Activated gamma-delta T cell (primary cell): ENCODE measurements at regions not wholly inside any gene's neighbourhood (a gene's known extent, or its start where the extent isn't known, plus 50 kb on each side); places are given as distances from the start of the nearest gene placed in this dataset.
"Not testable (repeated sequence)": the region's sequence is repeated elsewhere in the genome, so short reads cannot be mapped to it uniquely, and the experiment has no call there.

Experiments used
- DNase-seq: peaks from one replicate; lab custom pipeline; 2025; lab: John Stamatoyannopoulos, UW

DNA sequence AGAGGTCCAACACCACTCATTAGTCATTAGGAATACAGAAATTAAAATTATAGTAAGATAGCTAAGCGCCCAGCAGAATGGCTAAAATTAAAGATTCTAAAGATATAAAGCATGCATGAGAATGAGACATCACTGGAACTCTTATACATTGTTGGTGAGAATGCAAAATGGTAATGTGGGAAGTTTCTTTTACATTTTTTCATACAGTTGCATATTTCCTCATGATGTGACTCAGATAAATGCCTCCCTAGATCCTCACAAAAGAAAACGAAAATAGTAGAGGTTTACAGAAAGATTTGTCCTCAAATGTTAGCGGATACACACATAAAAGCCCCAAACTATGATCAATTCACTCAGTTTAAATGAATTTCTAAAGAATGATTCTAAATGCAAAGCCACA lies 633.7 kb upstream of the GJE1 start:
- no peak for DNase-seq

DNA sequence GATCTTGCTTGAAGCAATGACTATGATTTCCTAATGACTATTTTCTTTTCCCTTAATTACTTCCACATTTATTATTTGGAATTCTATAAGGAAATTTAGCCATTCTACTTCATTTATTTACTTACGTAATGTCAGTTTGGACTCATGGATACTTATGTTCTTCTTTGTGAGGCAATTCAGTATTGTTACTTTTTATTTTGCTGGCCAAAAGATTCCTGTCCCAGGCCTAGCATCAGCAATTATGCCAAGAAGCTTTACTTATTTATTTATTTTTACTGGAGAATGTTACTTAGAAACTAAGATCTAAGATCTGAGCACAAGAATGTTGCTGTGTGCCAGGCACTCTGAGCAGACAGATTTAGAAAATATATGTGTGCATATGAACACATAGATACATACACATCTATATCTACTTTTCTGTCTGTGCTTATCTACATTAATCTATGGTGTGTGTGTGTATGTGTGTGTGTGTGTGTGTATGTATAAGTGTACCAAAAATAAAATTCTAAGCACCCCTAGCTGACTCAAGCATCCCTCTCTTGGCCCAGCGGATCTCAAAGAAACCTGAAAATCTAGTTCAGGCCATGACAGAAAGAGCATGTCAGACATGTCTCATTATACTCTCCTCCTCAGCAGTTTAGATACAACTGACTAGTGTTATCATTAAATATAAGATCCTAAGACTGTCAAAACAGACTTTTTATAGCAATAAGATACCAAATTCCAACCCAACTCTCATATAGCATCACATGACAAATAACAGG lies 640.0 kb upstream of the GJE1 start:
- no peak for DNase-seq

DNA sequence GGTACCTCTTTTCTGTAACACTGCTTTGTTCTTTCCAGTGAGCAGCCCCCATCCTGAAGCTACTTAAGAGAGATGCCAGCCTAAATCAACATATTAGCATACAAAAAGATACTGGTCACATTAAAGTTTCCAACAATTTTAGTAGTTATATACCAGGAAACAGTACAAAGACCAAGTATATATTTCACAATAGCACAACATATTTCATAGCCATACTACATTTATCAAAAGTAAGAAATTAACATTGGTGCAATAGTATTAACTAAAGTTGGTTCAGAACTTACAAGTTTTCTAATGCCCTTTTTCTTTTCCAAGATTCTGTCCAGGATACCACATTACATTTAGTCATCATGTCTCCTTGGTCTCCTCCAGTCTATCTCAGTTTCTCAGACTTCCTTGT lies 641.0 kb upstream of the GJE1 start:
- no peak for DNase-seq

DNA sequence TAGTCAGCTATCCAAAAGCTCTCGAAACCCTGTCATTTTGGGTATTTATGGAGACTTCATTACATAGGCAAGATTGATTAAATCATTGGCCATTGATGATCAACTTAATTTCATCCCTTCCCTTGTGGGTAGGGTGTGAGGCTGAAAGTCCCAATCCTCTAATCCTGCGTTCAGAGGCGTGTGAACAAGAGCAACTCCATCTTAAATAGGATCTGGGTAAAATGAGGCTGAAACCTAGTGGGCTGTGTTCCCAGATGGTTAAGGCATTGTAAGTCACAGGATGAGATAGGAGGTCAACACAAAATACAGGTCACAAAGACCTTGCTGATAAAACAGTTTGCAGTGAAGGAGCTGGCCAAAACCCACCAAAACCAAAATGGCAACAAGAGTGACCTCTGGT lies 641.7 kb upstream of the GJE1 start:
- DNase-seq = no peak

DNA sequence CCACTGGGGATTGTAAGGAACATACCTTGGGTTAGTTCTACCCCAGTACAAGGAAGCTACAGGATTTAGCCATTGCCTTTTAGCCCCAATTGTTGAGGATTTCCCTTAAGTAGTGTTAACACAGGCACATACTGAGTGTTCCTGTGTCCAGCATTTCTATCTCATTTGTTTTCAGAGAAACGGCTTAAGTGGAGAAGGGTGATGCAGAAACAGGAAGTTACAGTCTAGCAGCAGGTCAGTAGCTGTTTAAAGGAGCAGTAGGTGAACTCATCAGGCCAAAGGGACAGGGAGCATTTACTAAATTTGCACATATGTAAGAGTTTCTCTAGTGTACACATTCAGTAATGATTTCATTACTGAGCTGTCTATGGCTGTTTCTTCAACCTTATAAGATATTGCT lies 644.2 kb upstream of the GJE1 start:
- no peak for DNase-seq

DNA sequence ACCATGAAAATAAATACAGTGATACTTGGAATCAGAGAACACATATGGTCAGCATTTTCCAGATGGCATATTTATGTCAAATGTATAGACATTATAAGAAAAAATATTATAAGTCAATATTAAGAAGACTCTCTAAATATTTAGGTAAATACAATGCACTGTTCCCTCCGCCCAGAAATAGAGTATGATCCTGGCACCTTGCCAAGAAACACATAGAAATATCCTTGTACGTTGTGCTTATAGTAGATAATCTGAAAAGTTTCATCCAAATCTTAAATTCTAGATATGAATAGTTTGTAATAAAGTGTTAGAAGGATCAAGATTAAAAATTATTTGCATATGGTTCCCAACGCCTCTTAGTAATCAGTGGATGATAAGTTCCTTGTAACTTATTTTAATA lies 645.8 kb upstream of the GJE1 start:
- no peak for DNase-seq

DNA sequence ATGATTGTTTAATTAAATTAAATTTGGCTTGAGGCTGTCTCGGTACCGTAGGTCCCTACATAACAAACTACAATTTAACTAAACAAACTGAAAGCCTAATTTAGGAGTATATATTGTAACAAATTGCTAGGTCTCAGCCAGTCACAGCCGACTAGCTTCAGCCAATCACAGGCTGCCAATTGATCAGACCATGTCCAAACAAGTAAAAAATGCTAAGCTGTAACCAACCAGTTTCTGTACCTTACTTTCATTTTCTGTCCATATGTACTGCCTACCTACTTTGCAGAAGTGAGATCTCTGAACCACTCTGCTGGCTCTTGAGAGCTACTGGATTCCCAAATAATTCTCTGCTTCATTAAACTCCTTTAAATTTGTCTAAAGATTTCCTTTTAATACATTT lies 648.0 kb upstream of the GJE1 start:
- DNase-seq = no peak

DNA sequence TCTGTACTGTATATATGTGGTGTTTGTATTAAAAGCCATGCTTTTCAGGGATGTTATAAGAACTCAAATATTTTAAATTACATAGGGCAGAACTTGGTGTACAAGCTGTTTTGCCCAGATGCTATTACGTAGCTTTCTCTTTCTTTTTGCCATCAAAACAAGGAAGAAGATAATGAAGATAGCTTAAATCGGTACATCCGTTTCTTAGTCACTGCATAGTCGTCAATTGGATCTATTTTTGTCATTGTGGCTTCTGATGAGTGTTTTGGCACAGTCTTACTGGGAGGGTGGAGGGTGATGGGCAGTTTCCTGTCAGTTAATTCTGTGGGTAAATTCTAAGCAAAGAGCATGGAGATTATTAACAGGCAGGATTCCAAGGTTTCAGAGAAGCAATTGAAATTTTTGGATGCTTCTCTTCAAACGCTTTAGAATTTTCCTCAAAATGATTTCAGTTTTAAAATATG lies 649.1 kb upstream of the GJE1 start:
- DNase-seq = no peak

DNA sequence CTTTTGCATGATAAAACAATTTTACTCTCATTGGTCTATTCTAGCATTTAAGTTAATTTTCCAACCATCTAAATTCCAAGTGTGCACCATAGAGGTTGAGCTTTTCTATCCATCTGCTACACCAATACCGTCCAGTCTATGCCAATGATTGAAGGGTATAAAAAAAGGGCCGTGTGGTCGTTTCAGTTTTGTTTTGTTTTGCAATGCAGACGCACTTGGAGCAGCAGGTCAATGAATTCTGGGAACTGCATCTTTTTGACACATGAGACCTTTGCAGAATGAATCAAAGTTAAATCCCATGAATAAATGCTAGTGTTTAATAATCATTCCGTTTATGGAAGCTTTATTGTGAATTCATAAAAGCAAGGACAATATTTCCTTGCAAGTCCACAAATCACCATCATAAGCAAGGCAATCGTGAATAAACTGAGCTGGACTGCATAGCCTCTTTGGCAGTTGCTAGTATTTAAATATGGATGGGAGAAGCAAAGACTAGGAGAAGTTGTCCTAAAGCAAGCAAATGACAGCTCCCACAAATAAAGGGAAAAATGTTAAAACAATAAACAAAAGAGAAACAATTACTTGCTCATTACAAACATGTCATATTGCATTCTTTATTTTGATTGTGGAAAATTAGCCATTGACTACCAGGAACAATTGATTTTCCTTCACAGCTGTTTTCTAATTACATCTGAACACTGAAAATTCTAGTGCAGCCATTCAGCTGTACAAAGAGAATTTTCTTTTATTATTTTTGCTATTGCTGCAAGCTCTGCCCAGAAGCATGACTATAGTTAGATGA lies 649.7 kb upstream of the GJE1 start:
- no peak for DNase-seq

DNA sequence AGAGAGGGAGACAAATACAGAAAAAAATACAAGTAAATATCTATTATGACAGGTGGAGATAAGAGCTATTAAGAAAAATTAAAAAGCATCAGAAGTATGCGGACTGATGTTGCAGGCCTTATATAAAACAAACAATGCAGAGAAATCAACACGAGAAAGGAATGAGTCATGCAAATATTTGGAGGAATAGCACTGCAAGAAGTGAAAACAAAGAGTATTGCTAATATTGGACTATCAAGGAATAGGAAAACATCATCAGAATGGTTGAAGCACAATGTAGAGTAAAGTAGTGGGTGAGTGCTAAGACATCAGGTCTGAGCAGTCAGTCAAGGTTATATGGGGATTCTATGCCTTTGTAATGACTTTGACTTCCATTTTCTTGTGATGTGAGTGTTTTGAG lies 657.5 kb upstream of the GJE1 start:
- DNase-seq = no peak

DNA sequence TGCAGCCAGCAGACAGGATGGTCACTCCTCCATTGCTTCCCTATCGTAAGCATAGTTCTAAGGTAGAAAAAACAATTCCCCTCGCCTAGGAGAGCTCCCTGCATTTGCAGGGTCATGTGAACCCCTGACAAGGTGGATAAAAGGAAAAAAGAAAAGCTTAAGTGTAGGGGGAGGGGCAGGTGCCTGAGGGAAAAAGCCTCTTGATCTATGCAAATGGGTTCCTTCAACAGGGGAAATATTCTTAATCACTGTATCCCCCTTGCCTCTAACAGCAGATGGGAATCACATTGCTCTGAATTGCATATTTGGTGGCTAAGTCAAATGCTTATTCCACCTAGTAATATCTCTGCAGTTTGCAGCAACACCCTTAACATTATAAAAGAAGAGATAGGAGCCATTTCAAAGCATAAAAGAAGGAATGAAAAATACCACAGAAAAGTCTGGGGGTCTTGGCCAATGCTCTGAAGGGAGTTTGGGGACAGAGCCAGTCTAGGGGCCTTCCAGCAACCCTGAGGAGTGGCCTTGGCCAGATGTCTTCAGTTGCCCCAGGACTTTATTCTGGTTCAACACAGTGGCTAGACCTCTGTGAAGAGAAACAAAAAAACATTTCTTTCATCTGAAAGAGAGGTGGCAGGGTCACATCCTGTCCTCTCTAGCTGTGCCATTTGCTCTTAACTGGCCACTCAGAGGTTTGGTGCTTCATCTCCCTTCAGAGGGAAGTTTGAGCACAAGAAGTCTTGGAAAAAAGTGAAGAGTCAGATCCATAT lies 660.4 kb upstream of the GJE1 start:
- no peak for DNase-seq

DNA sequence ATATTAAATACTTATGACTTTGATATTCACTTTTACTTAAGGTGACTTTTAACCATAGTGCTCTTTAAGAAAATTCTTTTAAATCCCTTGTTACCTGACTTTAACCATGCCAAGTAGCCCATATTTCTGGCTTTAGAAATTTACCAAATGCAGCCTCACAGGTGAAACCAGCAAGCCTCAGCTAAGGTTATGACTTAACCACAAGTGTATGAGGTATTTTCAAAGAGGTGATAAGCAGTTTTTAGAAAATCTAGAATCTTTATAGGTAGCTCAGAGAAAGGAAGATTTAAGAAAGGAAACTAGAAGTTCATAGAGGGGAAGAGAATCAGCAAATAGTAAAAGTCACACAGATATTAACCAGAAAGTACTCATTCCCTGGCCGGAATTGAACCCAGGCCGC lies 661.9 kb upstream of the GJE1 start:
- DNase-seq = no peak

DNA sequence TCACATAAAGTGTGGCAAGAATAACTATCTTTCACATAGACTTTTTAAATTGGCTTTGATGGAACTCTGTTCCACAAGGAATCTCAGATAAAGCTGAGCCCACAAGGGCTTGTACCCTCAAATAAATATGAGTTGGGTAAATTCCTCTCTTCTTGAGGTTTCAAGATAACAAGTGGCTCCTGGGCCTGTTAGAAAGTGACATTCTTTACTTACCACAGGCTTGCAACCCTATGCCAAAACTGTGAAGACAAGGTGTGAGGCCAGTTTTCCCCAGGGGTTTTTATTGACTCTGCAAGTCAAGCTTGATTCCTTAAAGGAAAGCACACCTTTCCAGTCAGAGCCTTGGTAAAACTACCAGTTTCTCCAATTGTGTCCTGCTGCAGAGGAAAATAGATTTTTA lies 664.8 kb upstream of the GJE1 start:
- DNase-seq = no peak

DNA sequence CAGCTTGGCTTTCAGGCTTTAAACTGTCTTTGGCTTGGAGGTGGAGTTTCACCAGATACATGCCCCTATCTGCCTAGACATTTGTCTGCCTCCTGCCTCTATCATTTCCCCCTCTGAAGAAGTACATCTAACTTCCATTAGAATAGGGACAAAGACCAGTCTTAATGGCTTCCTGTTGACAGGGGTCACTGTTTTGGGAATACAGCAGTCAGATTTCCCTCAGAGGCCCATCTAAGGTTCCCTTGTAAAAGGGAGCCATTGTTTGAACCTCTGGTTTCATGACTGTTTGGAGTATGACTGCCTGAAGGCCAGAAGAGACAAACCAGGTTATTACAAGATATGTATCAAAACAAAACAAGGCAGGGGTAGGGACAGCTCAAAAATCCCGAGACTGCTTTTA lies 665.7 kb upstream of the GJE1 start:
- no peak for DNase-seq

DNA sequence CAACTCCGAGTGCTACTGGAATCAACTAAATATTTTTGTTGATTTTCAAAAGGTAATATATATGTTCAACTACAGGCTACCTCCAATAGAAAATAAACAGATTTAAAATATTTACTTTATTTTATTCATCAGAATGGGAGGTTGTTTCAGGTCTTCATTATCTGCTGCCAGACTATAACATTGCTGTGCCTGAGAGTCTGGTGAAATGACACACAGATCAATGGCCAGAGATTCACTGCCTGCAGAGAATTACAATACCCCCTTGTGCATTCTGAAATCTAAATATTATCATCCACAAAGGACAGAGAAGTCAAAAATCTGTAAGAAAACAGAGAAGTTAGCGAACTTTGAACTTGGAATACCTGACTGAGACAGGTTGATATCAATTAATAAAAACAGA lies 667.8 kb upstream of the GJE1 start:
- no peak for DNase-seq

DNA sequence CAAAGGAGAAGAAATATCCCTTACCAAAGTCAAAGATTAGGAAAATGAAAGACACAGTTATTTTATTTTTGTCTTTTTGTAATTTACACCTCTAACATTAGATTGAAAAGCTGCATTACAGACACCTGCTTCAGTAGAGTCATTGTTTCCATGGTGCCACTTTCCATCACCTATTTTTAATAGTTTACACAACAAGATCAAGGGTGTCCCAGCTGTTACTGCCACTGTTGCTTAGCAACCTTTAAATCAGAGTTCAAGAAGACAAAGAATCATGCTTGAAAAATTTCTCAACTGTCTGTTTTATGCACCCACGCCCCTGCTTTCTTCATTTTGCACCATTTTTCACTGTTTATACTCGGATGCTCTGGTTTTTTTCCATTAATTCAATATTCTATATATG lies 668.2 kb upstream of the GJE1 start:
- no peak for DNase-seq

DNA sequence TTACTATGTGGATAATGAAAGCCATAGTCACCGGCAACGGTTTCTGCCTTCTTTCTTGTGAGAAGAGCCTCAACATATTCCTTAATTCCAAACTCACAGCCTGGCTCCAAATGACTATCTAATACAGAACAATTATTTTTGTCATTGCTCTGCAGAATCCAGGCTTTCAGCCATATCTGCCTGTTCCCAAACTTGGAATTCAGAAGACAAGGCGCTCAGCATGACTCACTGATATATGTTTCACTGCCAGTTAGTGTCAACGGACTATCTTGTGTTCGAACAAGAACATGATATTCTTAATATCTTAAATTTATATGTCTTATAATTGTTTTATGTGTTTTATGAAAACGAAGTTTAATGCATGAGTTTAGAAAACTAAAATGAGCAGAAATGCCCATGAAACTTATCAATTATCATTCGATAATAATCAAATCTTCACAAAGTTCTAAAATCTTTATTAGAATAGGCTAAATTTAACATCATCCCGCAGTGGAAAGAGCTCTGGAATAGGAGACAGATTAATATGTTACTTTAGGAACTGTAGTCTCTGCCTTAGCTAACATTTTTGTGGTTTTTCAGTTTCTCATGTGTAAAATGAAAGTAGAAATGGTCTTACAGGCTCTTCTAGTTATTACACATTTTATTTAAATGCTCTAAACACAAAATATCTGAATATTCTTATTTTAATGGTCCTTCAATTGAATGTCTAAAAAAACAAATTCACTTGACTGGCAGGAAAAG lies 669.3 kb upstream of the GJE1 start:
- DNase-seq = no peak

DNA sequence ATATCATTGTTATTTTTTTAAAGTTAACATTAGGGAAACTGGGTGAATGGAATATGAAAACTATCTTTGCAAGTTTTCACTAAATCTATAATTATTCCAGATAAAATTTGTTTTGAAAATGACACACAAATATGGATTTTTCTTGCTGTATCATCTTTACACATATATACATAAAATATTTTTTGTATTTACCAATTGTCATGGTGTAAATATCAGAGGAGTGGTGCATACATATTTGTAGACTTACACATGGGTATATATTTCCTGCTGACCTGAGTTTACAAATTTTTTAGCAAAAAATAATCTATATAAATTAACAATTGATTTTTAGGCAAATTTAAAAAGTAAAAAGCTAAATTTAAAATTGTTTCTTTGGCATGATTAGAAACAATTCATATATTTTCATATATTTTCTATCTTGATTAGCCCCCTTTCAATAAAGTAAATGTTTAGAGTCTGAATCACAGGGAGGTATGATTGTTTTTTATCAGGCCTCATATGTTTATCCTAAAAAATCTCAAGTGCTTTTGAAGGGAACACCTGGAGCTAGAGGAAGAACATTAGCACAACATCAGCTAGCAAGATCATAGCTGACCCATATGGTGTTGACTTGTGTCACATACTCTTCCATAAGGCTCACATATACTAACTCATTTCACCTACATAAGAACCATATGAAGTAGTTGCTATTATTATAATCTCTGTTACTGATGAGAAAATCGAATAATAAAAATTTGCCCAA lies 671.8 kb upstream of the GJE1 start:
- DNase-seq = no peak

DNA sequence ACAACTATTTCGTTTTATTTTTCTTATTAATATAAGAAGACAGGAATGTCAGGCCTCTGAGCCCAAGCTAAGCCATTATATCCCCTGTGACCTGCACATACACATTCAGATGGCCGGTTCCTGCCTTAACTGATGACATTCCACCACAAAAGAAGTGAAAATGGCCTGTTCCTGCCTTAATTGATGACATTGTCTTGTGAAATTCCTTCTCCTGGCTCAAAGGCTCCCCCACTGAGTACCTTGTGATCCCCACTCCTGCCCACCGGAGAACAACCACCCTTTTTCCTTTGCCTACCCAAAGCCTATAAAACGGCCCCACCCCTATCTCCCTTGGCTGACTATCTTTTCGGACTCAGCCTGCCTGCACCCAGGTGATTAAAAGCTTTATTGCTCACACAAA lies 672.5 kb upstream of the GJE1 start:
- DNase-seq = not testable (repeated sequence)

DNA sequence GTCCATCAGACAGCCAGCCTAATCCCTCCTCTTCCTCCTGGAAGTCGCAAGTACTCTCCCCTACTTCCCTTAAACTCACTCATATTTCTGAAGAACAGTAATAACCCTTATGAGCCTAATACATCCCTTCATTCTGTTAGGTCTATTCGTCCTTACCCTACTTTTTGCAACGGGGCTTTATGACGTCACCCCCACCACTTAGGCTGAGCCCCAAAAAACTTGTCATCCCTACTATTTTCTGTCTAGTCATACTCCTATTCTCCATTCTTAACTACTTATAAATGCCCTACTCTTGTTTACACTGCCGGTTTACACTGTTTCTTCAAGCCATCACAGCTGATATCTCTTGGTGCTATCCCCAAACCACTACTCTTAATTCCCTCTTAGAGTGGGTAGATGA lies 674.7 kb upstream of the GJE1 start:
- not testable (repeated sequence) for DNase-seq

DNA sequence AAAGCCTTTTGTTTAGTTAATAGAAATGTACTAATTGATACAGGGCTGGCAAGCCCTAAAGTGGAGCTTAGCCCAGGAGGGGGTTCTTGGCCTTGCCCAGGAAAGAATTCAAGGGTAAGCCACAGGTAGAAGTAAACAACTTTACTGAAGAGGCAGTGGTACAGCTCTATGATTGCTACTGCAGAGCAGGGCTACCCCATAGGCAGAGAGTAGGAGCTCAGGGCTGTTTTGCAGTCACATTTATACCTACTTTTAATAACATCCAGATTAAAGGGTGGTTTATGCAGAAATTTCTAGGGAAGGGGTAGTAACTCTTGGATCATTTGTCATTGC lies 680.4 kb upstream of the GJE1 start:
- no peak for DNase-seq
